ENCODE measurements at regions not wholly inside any gene's neighbourhood (a gene's known extent, or its start where the extent isn't known, plus 50 kb on each side); places are given as distances from the start of the nearest gene placed in this dataset.

DNA sequence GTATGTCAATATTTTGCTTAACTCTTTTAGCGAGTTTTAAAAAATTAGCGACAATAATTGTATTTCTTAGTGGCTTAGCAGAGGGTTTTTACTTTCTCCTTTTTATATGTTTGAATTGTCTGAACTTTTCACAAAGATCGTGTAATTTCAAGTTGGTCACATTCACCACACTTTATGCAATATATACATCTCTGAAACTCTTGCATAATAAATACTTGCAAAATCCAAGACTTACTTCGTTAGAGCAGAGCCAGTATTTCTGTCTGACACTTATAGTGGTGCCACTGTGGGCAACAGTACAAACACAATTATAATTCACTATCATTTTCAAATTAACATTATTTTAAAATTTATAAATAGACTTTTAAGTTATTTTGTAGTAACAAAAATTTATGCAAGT, 62.0 kb downstream of the SUCNR1 start:
- DNase-seq = no peak

DNA sequence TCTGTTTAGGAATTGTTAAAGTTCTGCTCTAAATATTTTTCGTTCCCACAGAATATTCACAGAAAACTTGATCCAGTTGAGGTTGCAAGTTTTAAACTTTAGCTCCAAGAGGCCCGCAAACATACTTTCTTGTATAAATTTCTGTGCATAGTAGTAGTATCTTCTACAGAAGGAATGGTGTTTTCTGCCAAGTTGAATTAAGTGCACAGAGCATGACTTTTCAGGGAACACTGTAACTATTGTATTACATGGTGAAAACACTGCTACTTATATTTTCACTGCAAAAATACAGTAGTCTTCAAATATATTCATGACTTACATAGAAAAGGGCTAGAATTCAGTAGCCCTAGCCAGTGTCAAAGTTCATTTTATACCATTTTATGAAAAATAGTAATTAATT, 67.0 kb downstream of the SUCNR1 start:
- DNase-seq = no peak

DNA sequence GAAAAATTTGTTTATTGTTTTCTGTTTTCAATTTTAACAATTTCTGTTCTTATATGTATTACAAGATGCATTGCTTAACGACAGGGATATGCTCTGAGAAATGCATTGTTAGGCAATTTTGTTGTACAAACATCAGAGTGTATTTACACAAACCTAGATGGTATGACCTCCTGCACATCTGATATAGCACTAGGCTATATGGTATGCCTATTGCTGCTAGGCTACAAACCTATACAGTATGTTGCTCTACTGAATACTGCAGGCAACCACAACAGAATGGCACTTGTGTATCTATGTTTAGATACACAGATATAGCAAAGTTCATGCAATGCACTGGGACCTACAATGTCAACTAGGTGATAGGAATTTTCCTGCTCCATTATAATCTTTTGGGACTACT, 70.1 kb downstream of the SUCNR1 start:
- DNase-seq = no peak

DNA sequence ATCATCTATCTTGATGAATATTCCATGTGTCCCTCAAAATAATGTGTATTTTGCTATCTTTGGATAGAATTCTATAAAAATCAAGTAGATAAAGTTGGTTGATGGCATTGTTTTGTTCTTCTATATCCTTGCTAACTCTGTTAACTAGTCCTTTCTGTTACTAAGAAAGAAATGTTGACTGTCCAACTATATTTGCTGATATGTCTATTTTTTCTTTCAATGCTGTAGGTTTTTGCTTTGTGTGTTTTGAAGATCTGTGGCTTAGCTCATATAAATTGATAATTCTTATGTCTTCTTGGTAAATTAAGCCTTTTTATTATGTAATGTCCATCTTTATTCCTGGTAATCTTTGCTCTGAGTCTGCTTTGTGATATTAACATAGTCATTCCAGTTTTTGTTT, 70.9 kb downstream of the SUCNR1 start:
- no peak for DNase-seq

DNA sequence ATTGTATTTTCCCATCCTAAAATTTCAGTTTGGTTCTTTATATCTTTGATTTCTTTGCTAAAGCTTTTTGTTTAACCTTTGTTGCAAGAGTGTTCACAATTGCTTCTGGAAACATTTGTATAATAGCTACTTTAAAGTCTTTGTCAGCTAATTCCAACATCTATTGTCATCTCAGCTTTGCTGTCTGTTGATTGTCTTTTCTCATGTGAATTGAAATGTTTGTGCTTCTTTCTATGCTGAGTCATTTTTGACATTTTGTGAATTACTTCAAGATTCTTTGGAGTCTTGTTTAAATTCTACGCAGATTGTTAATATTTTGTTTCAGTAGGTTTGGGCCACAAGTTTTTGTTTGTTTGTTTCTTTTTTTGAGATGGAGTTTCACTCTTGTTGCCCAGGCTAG, 73.2 kb downstream of the SUCNR1 start:
- DNase-seq = no peak

DNA sequence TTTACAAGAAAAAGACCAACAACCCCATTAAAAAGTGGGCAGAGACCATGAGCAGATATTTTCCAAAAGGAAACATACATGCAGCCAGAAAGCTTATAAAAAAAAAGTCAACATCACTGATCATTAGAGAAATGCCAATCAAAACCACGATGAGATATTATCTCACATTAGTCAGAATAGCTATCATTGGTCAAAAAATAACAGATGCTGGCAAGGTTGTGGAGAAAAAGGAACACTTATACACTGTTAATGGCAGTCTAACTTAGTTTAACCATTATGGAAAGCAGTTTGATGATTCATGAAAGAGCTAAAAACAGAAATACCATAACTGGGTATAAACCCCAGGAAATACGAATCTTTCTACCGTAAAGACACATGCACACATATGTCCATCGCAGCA, 76.3 kb downstream of the SUCNR1 start:
- DNase-seq = no peak

DNA sequence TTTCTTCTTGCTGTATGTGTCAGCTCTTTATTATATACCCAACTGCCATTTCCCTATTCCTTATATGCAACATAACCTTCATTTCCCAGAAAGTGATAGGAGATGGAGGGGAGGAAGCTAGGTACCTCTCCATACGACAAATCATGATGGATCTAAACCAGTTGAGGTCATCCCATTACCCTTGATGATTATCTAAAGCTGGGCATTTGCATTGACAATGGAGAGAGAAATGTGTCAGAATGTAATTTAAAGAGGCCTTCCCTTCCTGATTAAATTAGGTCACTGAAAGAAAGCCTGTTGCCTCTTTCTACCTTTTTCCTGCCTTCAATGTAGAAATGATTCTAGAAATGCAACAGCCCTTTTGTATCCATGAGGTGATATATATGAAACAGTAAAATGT, 81.9 kb downstream of the SUCNR1 start:
- no peak for DNase-seq

DNA sequence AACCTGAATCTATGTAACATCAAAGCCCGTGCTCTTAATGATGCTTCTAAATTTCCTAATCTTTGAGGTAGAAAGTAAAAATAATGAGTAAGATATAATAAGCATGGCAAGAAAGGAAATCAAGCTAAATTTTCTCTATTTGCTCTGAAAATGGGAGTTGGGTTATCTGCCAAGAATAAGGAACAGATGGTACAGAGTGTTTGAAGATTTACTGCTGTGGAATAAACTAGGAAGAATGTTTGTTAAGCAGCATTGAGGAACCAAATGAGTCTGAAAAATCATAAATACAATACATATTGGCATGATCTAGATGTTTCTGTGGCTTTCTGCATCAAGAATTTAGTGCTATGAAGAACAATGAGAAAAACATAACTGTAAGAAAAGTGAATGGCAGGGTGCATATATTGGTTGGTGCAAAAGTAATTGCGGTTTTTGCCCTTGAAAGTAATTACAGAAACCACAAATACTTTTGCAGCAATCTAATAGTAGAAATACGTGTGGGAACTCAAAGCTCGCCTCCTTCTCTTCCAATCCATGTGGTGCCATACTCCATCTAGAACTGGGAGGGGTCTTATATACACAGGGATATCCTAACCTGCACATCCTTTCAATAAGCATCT, 87.6 kb downstream of the SUCNR1 start:
- DNase-seq = no peak

DNA sequence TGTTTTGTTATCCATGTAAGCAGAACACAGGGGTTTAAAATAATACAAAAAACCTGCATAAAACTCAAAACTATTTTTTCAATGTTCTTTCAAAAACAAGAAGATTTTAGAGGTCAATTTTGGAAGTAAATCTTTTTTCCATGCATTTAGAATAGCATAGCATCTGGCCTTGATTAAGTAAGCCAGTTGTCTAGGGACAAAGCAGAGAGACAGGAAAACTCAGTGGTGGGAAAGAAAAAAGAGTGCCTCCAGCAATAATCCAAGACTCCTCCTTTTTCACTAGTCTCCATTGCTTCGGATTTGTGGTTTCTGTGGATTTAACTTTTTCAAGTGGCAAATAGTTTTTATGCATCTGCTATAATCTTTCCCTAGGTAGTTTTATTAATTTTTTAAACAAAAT, 88.9 kb downstream of the SUCNR1 start:
- DNase-seq = no peak

DNA sequence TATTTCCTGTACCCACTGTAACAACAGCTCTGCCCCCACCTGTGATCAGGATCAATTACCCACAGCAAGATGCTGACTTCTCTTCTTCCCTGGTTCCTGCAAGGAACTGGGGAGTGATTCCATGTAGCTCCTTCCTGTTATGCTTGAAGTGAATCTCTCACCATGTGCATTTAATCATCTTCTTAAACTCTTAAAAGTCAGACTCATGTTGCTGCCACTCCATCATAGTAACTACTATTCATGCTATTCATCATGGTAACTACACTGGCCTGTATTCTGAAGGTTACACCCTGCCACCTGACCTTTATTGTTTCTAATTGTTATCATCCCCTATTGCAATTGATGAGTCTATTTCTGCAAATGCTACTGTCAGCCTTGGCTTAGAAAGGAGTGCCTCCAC, 89.5 kb downstream of the SUCNR1 start:
- no peak for DNase-seq

DNA sequence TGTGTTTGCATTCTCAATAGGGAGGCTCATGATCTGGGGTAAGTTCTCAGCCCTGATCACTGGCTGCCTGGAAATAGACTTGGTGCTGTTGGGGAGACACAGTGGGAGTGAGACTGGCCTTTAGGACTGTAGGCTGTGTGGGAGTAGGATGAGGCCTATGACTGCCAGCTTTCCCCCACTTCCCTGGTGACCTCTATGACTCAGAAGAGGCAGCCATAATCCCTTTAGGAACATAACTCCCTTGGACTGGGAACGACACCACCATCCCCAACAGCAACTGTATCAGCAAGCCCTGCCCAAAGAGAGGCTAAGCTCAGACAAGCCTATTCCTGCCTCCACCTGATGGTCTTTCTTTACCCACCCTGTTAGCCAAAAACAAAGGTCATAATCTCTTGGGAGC, 91.3 kb downstream of the SUCNR1 start:
- no peak for DNase-seq

DNA sequence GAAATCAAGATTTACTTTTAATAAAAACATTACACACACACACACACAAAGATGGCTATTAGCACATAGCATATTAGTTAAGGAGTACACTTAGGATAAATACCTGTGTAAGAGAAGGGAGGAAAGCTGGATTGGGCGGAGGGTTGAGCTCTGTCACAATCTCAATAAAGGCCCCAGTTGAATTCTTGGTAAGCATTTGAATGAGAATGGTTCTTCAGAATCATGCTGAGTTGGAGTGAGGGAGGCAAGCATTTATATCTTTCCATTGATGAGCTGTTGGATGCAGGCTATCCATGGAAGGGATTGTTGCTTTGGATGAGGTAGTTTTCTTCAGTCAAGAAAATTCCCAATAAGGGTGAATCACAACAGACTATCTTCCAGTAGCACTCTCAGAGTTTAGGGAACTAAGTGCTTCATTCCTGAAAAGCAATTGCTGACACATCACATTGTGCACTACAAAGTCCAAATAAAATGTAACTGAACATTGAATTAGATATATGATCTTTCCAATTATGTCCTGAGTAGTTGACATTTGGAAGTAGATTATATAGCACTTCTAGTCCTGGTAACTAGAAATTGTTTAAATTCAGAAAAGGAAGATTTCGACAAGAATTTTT, 95.7 kb downstream of the SUCNR1 start:
- no peak for DNase-seq

DNA sequence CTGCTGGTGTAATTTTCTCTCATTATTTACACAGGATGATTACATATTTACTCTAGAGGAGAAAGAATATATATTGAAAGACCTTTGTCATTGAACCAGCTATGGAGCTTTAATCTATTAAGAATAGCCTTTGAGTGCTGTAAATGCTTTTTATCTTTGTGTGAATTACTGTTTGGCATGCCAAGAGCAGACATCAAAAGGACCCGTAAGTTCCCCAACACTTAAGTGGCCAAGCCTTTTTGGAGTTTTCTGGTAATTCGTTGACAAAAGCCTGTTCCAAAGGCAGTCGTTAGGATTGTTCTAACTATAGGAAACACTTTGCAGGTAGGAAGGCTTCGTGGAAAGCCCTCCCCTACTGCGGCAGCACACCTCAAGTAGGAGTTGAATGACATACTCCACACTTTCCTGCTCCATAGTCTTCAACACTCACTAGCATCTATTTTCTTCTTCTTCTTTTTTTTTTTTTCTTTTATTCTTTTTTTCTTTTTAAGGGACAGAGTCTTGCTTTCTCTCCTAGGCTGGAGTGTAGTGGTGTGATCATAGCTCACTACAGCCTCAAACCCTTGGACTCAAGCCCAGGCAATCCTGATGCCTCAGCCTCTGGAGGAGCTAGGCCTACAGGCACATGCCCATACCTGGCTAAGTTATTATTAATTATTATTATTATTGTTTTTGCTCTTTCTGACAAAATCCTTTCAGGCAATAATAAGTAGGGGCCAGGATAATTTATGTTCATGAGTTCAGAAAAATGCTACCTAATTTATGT, 98.6 kb downstream of the SUCNR1 start:
- DNase-seq = no peak

DNA sequence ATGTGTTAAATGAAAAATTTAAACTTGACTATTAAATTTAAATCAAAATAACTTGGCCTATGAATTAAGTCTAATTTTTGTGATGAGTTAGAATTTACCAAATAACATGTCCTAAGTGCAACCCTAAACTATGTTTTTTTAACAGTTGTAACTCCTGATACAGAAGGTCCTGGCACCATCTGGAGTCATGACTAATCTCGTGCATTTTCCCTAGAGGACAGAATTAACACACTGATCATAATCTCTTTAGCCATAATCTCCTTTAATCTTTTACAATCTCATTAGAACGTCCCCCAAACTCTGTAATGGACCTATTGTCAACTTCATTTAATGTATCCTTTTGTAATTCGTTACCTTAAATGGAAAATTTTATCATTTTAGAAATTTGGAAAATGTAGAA, 100.6 kb downstream of the SUCNR1 start:
- DNase-seq = no peak

DNA sequence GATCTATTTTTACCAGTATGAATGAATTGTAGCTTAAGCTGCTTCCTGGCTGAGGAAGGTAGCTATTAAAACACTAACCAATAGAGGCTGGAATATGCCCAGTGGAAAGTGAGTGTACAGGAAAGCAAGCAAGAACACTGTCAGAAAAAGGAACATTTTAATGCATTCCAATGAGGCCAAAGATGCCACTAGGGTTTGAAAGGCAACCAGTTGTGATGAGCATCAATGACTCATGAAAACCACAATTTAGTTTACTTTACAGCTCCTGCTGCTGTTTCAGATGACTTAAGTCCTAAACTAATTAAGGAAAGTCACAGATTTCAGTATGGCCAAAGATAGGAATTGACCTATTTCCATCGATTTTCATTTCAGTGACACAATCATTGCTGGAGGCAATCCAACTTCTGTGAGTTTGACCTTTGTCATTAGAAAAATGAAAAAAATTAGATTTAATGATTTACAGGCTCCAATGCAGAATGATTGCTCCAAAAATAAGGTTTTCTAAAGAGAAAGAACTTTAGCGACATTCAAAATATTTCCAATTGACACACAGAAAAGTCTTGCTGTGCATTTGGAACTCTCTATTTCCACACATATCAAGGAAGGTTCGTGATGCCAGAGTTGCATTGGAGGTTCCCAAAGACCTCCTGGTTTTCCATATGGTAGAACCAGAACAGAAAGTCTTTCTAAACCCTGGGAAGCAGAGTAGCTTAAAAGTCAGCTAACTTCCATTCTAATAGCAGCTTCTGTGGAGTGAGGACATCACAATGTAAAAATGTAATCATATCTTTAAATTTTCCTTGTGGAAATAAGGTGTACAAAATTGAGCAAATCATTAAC, 103.0 kb downstream of the SUCNR1 start:
- peak; percentile 85 to 99 for DNase-seq

DNA sequence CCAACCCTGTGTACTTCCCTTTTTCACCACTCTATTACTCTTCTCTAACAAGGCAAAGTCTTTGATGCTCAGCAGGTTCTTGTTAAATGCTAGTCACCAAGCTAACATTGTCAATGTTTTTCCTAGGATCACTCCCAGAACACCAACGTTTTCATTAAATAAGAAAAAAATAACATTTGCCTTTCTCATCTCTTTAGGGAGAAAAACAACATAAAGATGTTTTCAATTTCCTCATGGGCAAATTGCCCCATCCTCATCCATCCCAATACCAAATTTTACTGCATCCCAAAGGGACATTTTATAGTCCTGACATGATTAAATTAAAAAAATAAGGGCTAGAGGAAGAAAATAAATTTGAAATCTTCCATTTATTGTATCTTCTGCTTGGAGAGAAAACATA, 106.5 kb downstream of the SUCNR1 start:
- DNase-seq = no peak

DNA sequence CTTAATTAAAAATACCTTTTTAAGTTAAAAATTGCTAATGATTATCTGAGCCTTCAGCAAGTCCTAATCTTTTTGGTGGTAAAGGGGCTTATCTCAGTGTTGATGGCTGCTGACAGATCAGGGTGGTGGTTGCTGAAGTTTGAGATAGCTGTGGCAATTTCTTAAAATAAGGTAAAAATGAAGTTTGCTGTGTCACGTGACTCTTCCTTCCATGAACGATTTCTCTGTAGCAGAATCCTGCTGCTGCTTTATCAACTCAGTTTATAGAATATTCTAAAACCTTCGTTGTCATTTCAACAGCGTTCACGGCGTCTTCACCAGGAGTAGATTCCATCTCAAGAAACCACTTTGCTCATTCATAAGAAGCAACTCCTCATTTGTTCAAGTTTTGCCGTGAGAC, 110.1 kb downstream of the SUCNR1 start:
- DNase-seq = no peak

DNA sequence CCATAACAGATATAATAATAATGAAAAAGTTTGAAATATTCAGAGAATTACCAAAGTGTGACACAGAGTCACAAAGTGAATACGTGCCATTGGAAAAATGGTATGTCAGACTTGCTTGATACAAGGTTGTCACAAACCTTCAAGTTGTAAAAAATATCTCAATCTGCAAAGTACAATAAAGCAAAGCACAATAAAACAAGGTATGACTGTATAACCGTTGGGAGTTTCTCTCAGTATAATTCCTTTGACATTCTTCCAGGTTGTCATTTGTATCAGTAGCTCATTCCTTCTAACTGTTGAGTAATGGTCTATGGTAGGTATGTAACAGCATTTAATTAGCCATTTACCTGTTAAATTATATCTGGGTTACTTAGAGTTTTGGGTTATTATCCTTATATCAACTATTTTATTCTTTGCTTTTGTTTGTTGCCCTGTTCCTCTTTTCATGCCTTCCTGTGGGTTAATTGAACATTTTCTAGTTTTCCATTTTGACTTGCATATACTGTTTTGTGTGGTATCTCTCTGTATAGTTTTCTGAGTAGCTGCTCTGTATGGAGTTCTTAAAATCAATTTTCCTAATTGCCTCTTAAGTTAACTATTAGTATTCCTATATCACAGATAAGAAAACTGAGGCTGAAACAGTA, 112.5 kb downstream of the SUCNR1 start:
- DNase-seq = no peak

DNA sequence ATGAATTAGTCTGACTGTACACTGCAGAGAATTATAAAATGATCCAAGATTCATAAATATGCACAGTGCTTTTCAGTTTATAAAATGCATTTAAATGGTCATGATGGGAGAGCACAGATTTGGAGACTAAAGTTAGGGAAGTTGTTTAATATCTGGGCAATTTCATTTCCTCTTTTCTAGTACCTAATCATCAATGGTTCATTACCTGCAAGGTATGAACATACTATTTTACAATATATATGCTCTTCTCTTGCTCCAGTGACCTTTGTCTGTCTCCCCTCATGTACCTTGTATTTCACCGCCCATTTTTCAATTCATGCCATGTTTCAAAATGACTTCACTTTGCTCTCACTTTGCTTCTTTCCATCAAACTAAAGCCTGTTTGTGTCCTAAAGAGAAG, 114.5 kb downstream of the SUCNR1 start:
- DNase-seq = no peak

DNA sequence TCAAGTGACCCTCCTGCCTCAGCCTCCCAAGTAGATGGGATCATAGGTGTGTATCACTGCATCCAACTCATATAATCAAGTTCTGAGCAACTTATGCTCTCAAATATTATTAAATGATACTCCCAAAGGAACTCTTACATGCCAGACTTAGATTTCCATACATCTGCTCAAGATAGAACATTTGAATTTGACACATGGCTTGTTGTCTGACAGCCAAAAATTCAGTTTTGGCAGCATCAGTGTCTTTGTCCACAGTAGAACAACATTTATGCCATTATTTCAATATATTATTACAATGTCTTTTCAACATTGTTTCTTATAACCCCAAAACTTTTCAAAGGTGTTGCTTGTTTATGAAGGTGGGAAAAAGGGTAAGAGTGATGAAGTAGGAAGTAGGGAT, 116.2 kb downstream of the SUCNR1 start:
- no peak for DNase-seq

DNA sequence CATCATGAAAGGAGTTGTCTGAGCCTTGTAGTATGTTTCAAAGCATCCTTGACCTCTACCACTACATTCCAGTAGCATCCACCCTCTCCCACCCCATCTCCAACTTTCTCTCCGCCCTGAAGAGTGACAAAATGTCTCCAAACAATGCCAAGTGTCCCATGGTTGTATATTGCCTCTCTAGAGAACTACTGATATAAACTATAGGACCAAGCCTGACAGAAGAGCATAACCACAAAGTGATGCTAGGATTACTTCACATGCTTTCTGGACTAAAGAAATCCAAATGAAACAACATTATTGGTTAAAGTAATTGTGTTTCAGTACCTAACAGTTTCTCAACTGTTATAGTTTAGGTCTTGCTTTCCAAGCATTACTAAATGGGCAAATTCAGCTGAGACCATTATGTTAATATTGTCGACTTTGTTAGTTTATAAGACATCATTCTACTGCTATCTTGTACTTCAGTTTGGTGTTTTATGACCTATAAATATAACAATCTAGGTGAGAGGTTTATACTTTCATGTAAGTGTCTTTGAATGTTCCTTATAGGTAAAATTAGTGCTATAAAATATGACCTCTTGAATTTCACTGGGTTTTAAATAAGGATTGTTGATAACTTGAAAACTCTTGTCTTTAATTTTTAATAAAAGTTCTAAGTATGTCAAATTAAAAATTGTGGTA, 117.4 kb downstream of the SUCNR1 start:
- no peak for DNase-seq

DNA sequence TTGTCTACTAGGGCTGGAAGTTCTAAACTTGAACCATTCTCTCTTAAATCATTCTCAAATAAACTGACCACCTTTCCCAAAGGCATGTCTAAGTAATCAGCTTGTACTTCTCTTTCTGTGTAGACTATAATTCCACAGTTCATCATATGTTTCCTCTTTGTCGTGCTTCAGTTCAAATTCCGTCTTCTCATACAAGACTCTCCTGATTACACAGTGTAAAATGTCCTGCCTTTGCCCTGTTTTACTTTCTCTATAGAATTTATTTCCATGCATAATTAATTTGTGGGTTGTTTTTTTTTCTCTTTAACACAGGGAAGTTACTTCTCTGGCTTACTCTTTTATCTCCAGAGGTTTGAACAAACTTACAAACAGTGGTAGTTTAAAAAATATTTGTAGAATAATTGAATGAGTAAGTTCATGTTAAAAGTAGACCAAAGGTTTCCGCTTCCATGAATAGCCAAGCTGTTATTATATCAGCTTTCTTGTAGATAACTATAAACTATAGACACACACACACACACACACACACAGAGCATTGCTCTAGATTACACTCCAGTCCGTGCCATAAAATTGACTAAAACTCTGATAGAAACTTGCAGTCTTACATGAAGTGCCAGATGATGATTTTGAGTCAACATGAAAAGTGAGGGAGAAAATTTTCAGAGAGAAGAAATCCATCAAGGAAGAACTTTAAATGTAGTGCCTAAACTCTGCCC, 119.0 kb downstream of the SUCNR1 start:
- no peak for DNase-seq
